ENCODE measurements at regions not wholly inside any gene's neighbourhood (a gene's known extent, or its start where the extent isn't known, plus 50 kb on each side); places are given as distances from the start of the nearest gene placed in this dataset.
A peak's percentile ranks its signal among the peaks of the same experiment; 100 is the strongest.
"Not testable (repeated sequence)": the region's sequence is repeated elsewhere in the genome, so short reads cannot be mapped to it uniquely, and the experiment has no call there.

- DNase-seq (ENCODE audit: extremely low read depth, low read depth, low spot score): no peak
Observed at GRCh38 chr20:47968541-47969310, 183.4 kb upstream of the SULF2 start.

- no peak for DNase-seq (ENCODE audit: extremely low read depth, low read depth, low spot score)
Observed at GRCh38 chr20:47964149-47964548, 178.9 kb upstream of the SULF2 start.

GRCh38 chr20:47963022-47963421 lies 177.7 kb upstream of the SULF2 start:
- no peak for DNase-seq (ENCODE audit: extremely low read depth, low read depth, low spot score)

- no peak for DNase-seq (ENCODE audit: extremely low read depth, low read depth, low spot score)
Observed at GRCh38 chr20:47962286-47962963, 177.1 kb upstream of the SULF2 start.

- DNase-seq (ENCODE audit: extremely low read depth, low read depth, low spot score): no peak
Observed at GRCh38 chr20:47960769-47961541, 175.7 kb upstream of the SULF2 start.

GRCh38 chr20:47960277-47960676 lies 175.0 kb upstream of the SULF2 start:
- no peak for DNase-seq (ENCODE audit: extremely low read depth, low read depth, low spot score)

- DNase-seq (ENCODE audit: extremely low read depth, low read depth, low spot score): not testable (repeated sequence)
Observed at GRCh38 chr20:47957989-47958801, 172.9 kb upstream of the SULF2 start.

- DNase-seq (ENCODE audit: extremely low read depth, low read depth, low spot score): no peak
Observed at GRCh38 chr20:47957135-47957534, 171.9 kb upstream of the SULF2 start.

- no peak for DNase-seq (ENCODE audit: extremely low read depth, low read depth, low spot score)
Observed at GRCh38 chr20:47956268-47956995, 171.2 kb upstream of the SULF2 start.

GRCh38 chr20:47953471-47953870 lies 168.2 kb upstream of the SULF2 start:
- no peak for DNase-seq (ENCODE audit: extremely low read depth, low read depth, low spot score)

GRCh38 chr20:47952023-47952564 lies 166.8 kb upstream of the SULF2 start:
- no peak for DNase-seq (ENCODE audit: extremely low read depth, low read depth, low spot score)

GRCh38 chr20:47951521-47951971 lies 166.3 kb upstream of the SULF2 start:
- no peak for DNase-seq (ENCODE audit: extremely low read depth, low read depth, low spot score)

- DNase-seq (ENCODE audit: extremely low read depth, low read depth, low spot score): no peak
Observed at GRCh38 chr20:47950913-47951283, 165.6 kb upstream of the SULF2 start.

GRCh38 chr20:47950124-47950912 lies 165.0 kb upstream of the SULF2 start:
- DNase-seq (ENCODE audit: extremely low read depth, low read depth, low spot score): peak; percentile 68

GRCh38 chr20:47949230-47949629 lies 163.9 kb upstream of the SULF2 start:
- no peak for DNase-seq (ENCODE audit: extremely low read depth, low read depth, low spot score)

- DNase-seq (ENCODE audit: extremely low read depth, low read depth, low spot score): no peak
Observed at GRCh38 chr20:47944682-47945081, 159.4 kb upstream of the SULF2 start.

- DNase-seq (ENCODE audit: extremely low read depth, low read depth, low spot score): no peak
Observed at GRCh38 chr20:47941869-47942268, 156.6 kb upstream of the SULF2 start.

- DNase-seq (ENCODE audit: extremely low read depth, low read depth, low spot score): no peak
Observed at GRCh38 chr20:47940101-47940813, 155.0 kb upstream of the SULF2 start.

All from glomerular endothelial cell (primary cell).